Endodermal cell (in vitro differentiated cells): ENCODE measurements at regions not wholly inside any gene's neighbourhood (a gene's known extent, or its start where the extent isn't known, plus 50 kb on each side); places are given as distances from the start of the nearest gene placed in this dataset.

Source experiments
- DNase-seq: peaks from one replicate; pipeline ENCODE4 v3.0.0-alpha.2; 2017
- H3K27ac ChIP-seq: 2 replicates; pipeline ENCODE4 v1.5.1; 2013; ENCODE audit warnings: mild to moderate bottlenecking, low read depth, low read length, moderate library complexity
- H3K27me3 ChIP-seq: 2 replicates; pipeline ENCODE4 v1.6.1; 2013; ENCODE audit warnings: mild to moderate bottlenecking, low read length, moderate library complexity; ENCODE audit not compliant: insufficient read depth, control insufficient read depth, poor library complexity, severe bottlenecking
- H3K36me3 ChIP-seq: 2 replicates; pipeline ENCODE4 v1.7.0; 2013; ENCODE audit warnings: mild to moderate bottlenecking, low read length, moderate library complexity; ENCODE audit not compliant: control insufficient read depth, insufficient read depth
- H3K4me1 ChIP-seq: one replicate; pipeline ENCODE4 v1.7.0; 2013; ENCODE audit warnings: low read length; ENCODE audit not compliant: control insufficient read depth, insufficient read depth
- H3K4me3 ChIP-seq: 2 replicates; pipeline ENCODE4 v1.5.1; 2013; ENCODE audit warnings: mild to moderate bottlenecking, low read length, moderate library complexity
- H3K9ac ChIP-seq: 2 replicates; pipeline ENCODE4 v1.6.1; 2013; ENCODE audit warnings: mild to moderate bottlenecking, low read length, moderate library complexity; ENCODE audit not compliant: poor library complexity, severe bottlenecking; ENCODE audit errors: extremely low read depth
- H3K9me3 ChIP-seq: 2 replicates; pipeline ENCODE4 v1.6.1; 2013; ENCODE audit warnings: mild to moderate bottlenecking, low read length, moderate library complexity; ENCODE audit not compliant: control insufficient read depth
- H3K27ac Mint-ChIP-seq: 2 replicates; pipeline ENCODE4 v1.8.0; 2020; ENCODE audit warnings: mixed read lengths
- H3K27me3 Mint-ChIP-seq: 2 replicates; pipeline ENCODE4 v1.8.0; 2021; ENCODE audit warnings: mild to moderate bottlenecking, mixed read lengths; ENCODE audit not compliant: insufficient read depth
- H3K36me3 Mint-ChIP-seq: 2 replicates; pipeline ENCODE4 v1.8.0; 2020; ENCODE audit warnings: low read depth, mixed read lengths
- H3K4me1 Mint-ChIP-seq: 2 replicates; pipeline ENCODE4 v1.8.0; 2020; ENCODE audit warnings: mixed read lengths
- H3K4me3 Mint-ChIP-seq: 2 replicates; pipeline ENCODE4 v1.8.0; 2020; ENCODE audit warnings: mild to moderate bottlenecking, moderate library complexity, mixed read lengths
- H3K9me3 Mint-ChIP-seq: 2 replicates; pipeline ENCODE4 v1.8.0; 2020; ENCODE audit warnings: mild to moderate bottlenecking, mixed read lengths
- CTCF ChIP-seq: fragments of 200-600 bp; sonication (generic); conservative IDR thresholded peaks from 2 replicates; pipeline ENCODE4 v1.5.0; 2021; ENCODE audit warnings: antibody characterized with exemption, mild to moderate bottlenecking
- WGBS, 2 experiments: methylation state at CpG; one replicate each; pipeline versions ENCODE4 v1.1.5 to v1.1.7; 2013; ENCODE audit warnings: missing lambda C conversion rate in 2 of 2, mixed read lengths in 1 of 2; ENCODE audit not compliant: insufficient coverage in 1 of 2, insufficient read length in 1 of 2; 5-methylcytosine and 5-hydroxymethylcytosine counted together

GRCh38 chrX:140589657-140590056, 84.8 kb upstream of the SOX3 start:
- Mint-ChIP-seq H3K9me3 (no peaks in the 10 kb centered on the region), H3K27ac (no peak overlapping the region), H3K4me3 (no peak overlapping the region)

GRCh38 chrX:140586951-140587350, 82.1 kb upstream of the SOX3 start:
- H3K27me3 Mint-ChIP-seq, result peaks cover 5% of the 10 kb centered on the region
- DNase-seq, result no peak
- H3K9ac ChIP-seq, result no peak overlapping the region
- no peaks in the 10 kb centered on the region for H3K27me3 ChIP-seq
- H3K4me1 ChIP-seq, result no peaks in the 10 kb centered on the region
- TF ChIP-seq CTCF, result no peak
- no peaks in the 10 kb centered on the region for H3K36me3 Mint-ChIP-seq
- no peaks in the 10 kb centered on the region for H3K4me1 Mint-ChIP-seq
- no peaks in the 10 kb centered on the region for H3K9me3 Mint-ChIP-seq
- H3K4me3 ChIP-seq, result no peak overlapping the region
- H3K4me3 Mint-ChIP-seq, result no peak overlapping the region
- H3K36me3 ChIP-seq, result no peaks in the 10 kb centered on the region
- no peaks in the 10 kb centered on the region for H3K9me3 ChIP-seq
- no peak overlapping the region for H3K27ac Mint-ChIP-seq
- no peak overlapping the region for H3K27ac ChIP-seq
- 89 to 100% methylated on average over 2 to 3 of the region's 4 CpGs for WGBS, 2 experiments

More at GRCh38 chrX:140589657-140590056, 84.8 kb upstream of the SOX3 start:
- Mint-ChIP-seq H3K4me1 (no peaks in the 10 kb centered on the region), H3K36me3 (no peaks in the 10 kb centered on the region), H3K27me3 (peaks cover 5% of the 10 kb centered on the region)
- Histone ChIP-seq H3K9ac (no peak overlapping the region), H3K27ac (no peak overlapping the region), H3K4me1 (no peaks in the 10 kb centered on the region), H3K9me3 (no peaks in the 10 kb centered on the region), H3K27me3 (no peaks in the 10 kb centered on the region), H3K36me3 (no peaks in the 10 kb centered on the region), H3K4me3 (no peak overlapping the region)
- WGBS, 2 experiments, result 91 to 100% methylated on average over 2 of the region's 2 CpGs
- TF ChIP-seq CTCF, result no peak
- no peak for DNase-seq

- Mint-ChIP-seq H3K4me3 (no peak overlapping the region), H3K27me3 (no peaks in the 10 kb centered on the region), H3K27ac (no peak overlapping the region), H3K9me3 (no peaks in the 10 kb centered on the region), H3K36me3 (no peaks in the 10 kb centered on the region), H3K4me1 (no peaks in the 10 kb centered on the region)
- H3K27me3 ChIP-seq, result no peaks in the 10 kb centered on the region
- H3K4me3 ChIP-seq, result no peak overlapping the region
- H3K9me3 ChIP-seq, result no peaks in the 10 kb centered on the region
- no peak overlapping the region for H3K9ac ChIP-seq
- WGBS, 2 experiments, result 93 to 100% methylated on average over 3 to 5 of the region's 5 CpGs
- no peaks in the 10 kb centered on the region for H3K4me1 ChIP-seq
- no peak for TF ChIP-seq CTCF
- no peak overlapping the region for H3K27ac ChIP-seq
- H3K36me3 ChIP-seq, result no peaks in the 10 kb centered on the region
- no peak for DNase-seq
These were observed 75.6 kb upstream of the SOX3 start for GRCh38 chrX:140580478-140580877.
